GM19438 (cell line): ENCODE measurements at regions not wholly inside any gene's neighbourhood (a gene's known extent, or its start where the extent isn't known, plus 50 kb on each side); places are given as distances from the start of the nearest gene placed in this dataset.

ENCODE experiments used
- ATAC-seq: cut with Tn5 transposase; IDR thresholded peaks from one replicate; pipeline ENCODE4 v1.9.1; 2021; ENCODE audit warnings: low read depth; ENCODE audit not compliant: unreplicated experiment

GRCh38 chr13:25044071-25044470 lies 51.9 kb upstream of the PABPC3 start:
- ATAC-seq = no peak
